HepG2 (cell line): ENCODE measurements at regions not wholly inside any gene's neighbourhood (a gene's known extent, or its start where the extent isn't known, plus 50 kb on each side); places are given as distances from the start of the nearest gene placed in this dataset.

ENCODE experiments used
- EP300 ChIP-seq, 3 experiments: sonication (generic) in 1 of 3; formaldehyde crosslinking in 1 of 3; IDR thresholded peaks; 2 replicates each; pipeline versions ENCODE4 v1.5.1 to v1.6.1; 2011 to 2020; ENCODE audit warnings: low read depth in 2 of 3, low read length in 2 of 3, borderline replicate concordance in 1 of 3, improper control_type of control experiment in 1 of 3, mild to moderate bottlenecking in 1 of 3, missing genetic modification reagents in 1 of 3, moderate library complexity in 1 of 3
- FOXC1 ChIP-seq: sonication (generic); formaldehyde crosslinking; IDR thresholded peaks from 2 replicates; pipeline ENCODE4 v1.8.0; 2022; ENCODE audit warnings: mild to moderate bottlenecking, missing genetic modification reagents, borderline replicate concordance
- HNF4A ChIP-seq: sonication (generic); formaldehyde crosslinking; IDR thresholded peaks from 2 replicates; pipeline ENCODE4 v1.4.0; 2020; ENCODE audit warnings: missing genetic modification reagents
- MED1 ChIP-seq: sonication (generic); formaldehyde crosslinking; IDR thresholded peaks from 2 replicates; pipeline ENCODE4 v1.4.0; 2020; ENCODE audit warnings: missing genetic modification reagents
- MXI1 ChIP-seq: IDR thresholded peaks from 3 replicates; pipeline ENCODE4 v1.6.1; 2012; ENCODE audit warnings: low read depth, low read length, inconsistent platforms, borderline replicate concordance
- NRL ChIP-seq: sonication (generic); formaldehyde crosslinking; IDR thresholded peaks from 2 replicates; pipeline ENCODE4 v1.5.0; 2020; ENCODE audit warnings: missing genetic modification reagents, mild to moderate bottlenecking, moderate library complexity, borderline replicate concordance
- SOX5 ChIP-seq: IDR thresholded peaks from 2 replicates; pipeline ENCODE4 v1.6.1; 2016; ENCODE audit warnings: borderline replicate concordance
- SOX6 ChIP-seq, 2 experiments: fragments of 450-650 bp in 1 of 2; sonication (generic) in 1 of 2; formaldehyde crosslinking in 1 of 2; IDR thresholded peaks; 2 replicates each; pipeline versions ENCODE4 v1.4.0 to v1.6.1; 2017 to 2020; ENCODE audit warnings: antibody characterized with exemption in 1 of 2, mild to moderate bottlenecking in 1 of 2, missing genetic modification reagents in 1 of 2
- ZC3H13 ChIP-seq: sonication (generic); formaldehyde crosslinking; IDR thresholded peaks from 2 replicates; pipeline ENCODE4 v1.8.1; 2023; ENCODE audit warnings: mild to moderate bottlenecking, missing genetic modification reagents, moderate library complexity
- ZNF546 ChIP-seq: sonication (generic); formaldehyde crosslinking; conservative IDR thresholded peaks from 2 replicates; pipeline ENCODE4 v1.8.1; 2023; ENCODE audit warnings: mild to moderate bottlenecking, missing genetic modification reagents
- ZNF720 ChIP-seq: sonication (generic); formaldehyde crosslinking; IDR thresholded peaks from 2 replicates; pipeline ENCODE4 v1.4.0; 2020; ENCODE audit warnings: missing genetic modification reagents
- TF ChIP-seq, protein P1 (sequence below): IDR thresholded peaks from 2 replicates; pipeline ENCODE4 v1.4.0; 2020; ENCODE audit warnings: mild to moderate bottlenecking, missing genetic modification reagents
- TF ChIP-seq, protein P2 (sequence below): sonication (generic); formaldehyde crosslinking; IDR thresholded peaks from 2 replicates; pipeline ENCODE4 v1.4.0; 2020; ENCODE audit warnings: mild to moderate bottlenecking, missing genetic modification reagents
- TF ChIP-seq, protein P3 (sequence below): sonication (generic); formaldehyde crosslinking; conservative IDR thresholded peaks from 2 replicates; pipeline ENCODE4 v1.4.0; 2020; ENCODE audit warnings: mild to moderate bottlenecking, missing genetic modification reagents, moderate library complexity
- TF ChIP-seq, protein P4 (sequence below): IDR thresholded peaks from 2 replicates; pipeline ENCODE4 v1.6.1; 2016; ENCODE audit warnings: mild to moderate bottlenecking

DNA sequence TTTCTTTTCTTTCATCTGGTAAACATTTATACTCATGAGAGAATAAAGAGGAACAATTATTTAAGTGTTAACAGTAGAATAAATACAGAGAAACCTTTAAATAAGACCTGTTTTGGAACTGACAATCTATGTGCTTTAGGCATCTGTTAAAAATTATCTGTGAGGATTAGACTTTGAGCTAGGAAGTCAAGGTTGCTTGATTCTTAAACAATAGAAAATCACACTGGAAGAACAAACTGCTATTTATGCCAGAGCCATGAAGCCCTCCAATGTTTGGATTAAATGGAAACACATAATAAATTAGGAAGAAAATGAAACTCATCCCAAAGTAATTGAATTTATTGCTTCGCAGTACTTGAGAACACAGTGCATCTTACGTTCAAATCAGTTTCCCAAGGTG is 207.2 kb upstream of the NPY2R start (continued):
- TF ChIP-seq MXI1 (no peak), NRL (CRISPR knock-in tag) (no peak), FOXC1 (no peak), ZNF546 (CRISPR knock-in tag) (no peak), ZC3H13 (no peak), MED1 (CRISPR knock-in tag) (no peak), SOX5 (CRISPR knock-in tag) (peak; percentile 70; the same call in 1 of the 2 replicates), HNF4A (CRISPR knock-in tag) (peak; percentile 53), ZNF720 (CRISPR knock-in tag) (no peak), SOX6 (IDR thresholded peaks at IDR 0.05) (no peak), SOX6 (CRISPR knock-in tag; IDR thresholded peaks at IDR 0.05) (peak; percentile 42; the same call in 1 of the 2 replicates), EP300 (IDR thresholded peaks at IDR 0.05; ENCODE audit: low read depth in 2 of 2, low read length in 2 of 2) (0 out of 4 replicates have a peak, but pooled peaks of 1 of the 2 experiments have one; percentile 12), EP300 (CRISPR knock-in tag; IDR thresholded peaks at IDR 0.05; ENCODE audit: borderline replicate concordance) (no peak)
- TF ChIP-seq, protein P1, sequence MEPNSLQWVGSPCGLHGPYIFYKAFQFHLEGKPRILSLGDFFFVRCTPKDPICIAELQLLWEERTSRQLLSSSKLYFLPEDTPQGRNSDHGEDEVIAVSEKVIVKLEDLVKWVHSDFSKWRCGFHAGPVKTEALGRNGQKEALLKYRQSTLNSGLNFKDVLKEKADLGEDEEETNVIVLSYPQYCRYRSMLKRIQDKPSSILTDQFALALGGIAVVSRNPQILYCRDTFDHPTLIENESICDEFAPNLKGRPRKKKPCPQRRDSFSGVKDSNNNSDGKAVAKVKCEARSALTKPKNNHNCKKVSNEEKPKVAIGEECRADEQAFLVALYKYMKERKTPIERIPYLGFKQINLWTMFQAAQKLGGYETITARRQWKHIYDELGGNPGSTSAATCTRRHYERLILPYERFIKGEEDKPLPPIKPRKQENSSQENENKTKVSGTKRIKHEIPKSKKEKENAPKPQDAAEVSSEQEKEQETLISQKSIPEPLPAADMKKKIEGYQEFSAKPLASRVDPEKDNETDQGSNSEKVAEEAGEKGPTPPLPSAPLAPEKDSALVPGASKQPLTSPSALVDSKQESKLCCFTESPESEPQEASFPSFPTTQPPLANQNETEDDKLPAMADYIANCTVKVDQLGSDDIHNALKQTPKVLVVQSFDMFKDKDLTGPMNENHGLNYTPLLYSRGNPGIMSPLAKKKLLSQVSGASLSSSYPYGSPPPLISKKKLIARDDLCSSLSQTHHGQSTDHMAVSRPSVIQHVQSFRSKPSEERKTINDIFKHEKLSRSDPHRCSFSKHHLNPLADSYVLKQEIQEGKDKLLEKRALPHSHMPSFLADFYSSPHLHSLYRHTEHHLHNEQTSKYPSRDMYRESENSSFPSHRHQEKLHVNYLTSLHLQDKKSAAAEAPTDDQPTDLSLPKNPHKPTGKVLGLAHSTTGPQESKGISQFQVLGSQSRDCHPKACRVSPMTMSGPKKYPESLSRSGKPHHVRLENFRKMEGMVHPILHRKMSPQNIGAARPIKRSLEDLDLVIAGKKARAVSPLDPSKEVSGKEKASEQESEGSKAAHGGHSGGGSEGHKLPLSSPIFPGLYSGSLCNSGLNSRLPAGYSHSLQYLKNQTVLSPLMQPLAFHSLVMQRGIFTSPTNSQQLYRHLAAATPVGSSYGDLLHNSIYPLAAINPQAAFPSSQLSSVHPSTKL: 0 out of 2 replicates have a peak, but pooled peaks have one; percentile 20
- TF ChIP-seq, protein P2, sequence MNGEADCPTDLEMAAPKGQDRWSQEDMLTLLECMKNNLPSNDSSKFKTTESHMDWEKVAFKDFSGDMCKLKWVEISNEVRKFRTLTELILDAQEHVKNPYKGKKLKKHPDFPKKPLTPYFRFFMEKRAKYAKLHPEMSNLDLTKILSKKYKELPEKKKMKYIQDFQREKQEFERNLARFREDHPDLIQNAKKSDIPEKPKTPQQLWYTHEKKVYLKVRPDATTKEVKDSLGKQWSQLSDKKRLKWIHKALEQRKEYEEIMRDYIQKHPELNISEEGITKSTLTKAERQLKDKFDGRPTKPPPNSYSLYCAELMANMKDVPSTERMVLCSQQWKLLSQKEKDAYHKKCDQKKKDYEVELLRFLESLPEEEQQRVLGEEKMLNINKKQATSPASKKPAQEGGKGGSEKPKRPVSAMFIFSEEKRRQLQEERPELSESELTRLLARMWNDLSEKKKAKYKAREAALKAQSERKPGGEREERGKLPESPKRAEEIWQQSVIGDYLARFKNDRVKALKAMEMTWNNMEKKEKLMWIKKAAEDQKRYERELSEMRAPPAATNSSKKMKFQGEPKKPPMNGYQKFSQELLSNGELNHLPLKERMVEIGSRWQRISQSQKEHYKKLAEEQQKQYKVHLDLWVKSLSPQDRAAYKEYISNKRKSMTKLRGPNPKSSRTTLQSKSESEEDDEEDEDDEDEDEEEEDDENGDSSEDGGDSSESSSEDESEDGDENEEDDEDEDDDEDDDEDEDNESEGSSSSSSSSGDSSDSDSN (CRISPR knock-in tag): no peak
- TF ChIP-seq, protein P3, sequence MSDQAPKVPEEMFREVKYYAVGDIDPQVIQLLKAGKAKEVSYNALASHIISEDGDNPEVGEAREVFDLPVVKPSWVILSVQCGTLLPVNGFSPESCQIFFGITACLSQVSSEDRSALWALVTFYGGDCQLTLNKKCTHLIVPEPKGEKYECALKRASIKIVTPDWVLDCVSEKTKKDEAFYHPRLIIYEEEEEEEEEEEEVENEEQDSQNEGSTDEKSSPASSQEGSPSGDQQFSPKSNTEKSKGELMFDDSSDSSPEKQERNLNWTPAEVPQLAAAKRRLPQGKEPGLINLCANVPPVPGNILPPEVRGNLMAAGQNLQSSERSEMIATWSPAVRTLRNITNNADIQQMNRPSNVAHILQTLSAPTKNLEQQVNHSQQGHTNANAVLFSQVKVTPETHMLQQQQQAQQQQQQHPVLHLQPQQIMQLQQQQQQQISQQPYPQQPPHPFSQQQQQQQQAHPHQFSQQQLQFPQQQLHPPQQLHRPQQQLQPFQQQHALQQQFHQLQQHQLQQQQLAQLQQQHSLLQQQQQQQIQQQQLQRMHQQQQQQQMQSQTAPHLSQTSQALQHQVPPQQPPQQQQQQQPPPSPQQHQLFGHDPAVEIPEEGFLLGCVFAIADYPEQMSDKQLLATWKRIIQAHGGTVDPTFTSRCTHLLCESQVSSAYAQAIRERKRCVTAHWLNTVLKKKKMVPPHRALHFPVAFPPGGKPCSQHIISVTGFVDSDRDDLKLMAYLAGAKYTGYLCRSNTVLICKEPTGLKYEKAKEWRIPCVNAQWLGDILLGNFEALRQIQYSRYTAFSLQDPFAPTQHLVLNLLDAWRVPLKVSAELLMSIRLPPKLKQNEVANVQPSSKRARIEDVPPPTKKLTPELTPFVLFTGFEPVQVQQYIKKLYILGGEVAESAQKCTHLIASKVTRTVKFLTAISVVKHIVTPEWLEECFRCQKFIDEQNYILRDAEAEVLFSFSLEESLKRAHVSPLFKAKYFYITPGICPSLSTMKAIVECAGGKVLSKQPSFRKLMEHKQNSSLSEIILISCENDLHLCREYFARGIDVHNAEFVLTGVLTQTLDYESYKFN: peak; percentile 49; the same call in 1 of the 2 replicates
- TF ChIP-seq, protein P4, sequence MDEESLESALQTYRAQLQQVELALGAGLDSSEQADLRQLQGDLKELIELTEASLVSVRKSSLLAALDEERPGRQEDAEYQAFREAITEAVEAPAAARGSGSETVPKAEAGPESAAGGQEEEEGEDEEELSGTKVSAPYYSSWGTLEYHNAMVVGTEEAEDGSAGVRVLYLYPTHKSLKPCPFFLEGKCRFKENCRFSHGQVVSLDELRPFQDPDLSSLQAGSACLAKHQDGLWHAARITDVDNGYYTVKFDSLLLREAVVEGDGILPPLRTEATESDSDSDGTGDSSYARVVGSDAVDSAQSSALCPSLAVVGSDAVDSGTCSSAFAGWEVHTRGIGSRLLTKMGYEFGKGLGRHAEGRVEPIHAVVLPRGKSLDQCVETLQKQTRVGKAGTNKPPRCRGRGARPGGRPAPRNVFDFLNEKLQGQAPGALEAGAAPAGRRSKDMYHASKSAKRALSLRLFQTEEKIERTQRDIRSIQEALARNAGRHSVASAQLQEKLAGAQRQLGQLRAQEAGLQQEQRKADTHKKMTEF (CRISPR knock-in tag): no peak
